Heart left ventricle (tissue), 16 donors: ENCODE measurements at regions not wholly inside any gene's neighbourhood (a gene's known extent, or its start where the extent isn't known, plus 50 kb on each side); places are given as distances from the start of the nearest gene placed in this dataset.

Experiments used
- ATAC-seq, 4 donors: fragments of 200-7000 bp; cut with Tn5 transposase; one replicate each; pipeline ENCODE4 v1.9.1; 2020 to 2022; ENCODE audit warnings: moderate library complexity in 4 of 4, mild to moderate bottlenecking in 3 of 4, moderate number of reproducible peaks in 1 of 4
- DNase-seq, 5 donors: peaks; one replicate each; pipeline ENCODE4 v3.0.0-alpha.2; 2020
- H3K27ac ChIP-seq, 12 donors: fragments of 200-600 bp; sonication (generic) in 4 of 12; one replicate each; pipeline versions ENCODE4 v1.5.0 to v1.8.0; 2016 to 2022; ENCODE audit warnings: mild to moderate bottlenecking in 2 of 12
- H3K27me3 ChIP-seq, 9 donors: fragments of 200-600 bp; sonication (generic) in 2 of 9; one replicate each; pipeline versions ENCODE4 v1.5.1 to v1.8.0; 2016 to 2022; ENCODE audit warnings: mild to moderate bottlenecking in 3 of 9
- H3K36me3 ChIP-seq, 9 donors: fragments of 200-600 bp; sonication (generic) in 2 of 9; one replicate each; pipeline versions ENCODE4 v1.5.0 to v1.8.0; 2018 to 2022; ENCODE audit warnings: mild to moderate bottlenecking in 2 of 9
- H3K4me1 ChIP-seq, 12 donors: fragments of 200-600 bp; sonication (generic) in 4 of 12; one replicate each; pipeline versions ENCODE4 v1.5.0 to v1.8.0; 2016 to 2022; ENCODE audit warnings: mild to moderate bottlenecking in 3 of 12
- H3K4me3 ChIP-seq, 12 donors: fragments of 200-600 bp; sonication (generic) in 4 of 12; one replicate each; pipeline versions ENCODE4 v1.5.0 to v1.8.0; 2017 to 2022; ENCODE audit warnings: mild to moderate bottlenecking in 9 of 12, moderate library complexity in 4 of 12
- H3K9me3 ChIP-seq, 12 donors: fragments of 200-600 bp; sonication (generic) in 4 of 12; one replicate each; pipeline versions ENCODE4 v1.5.0 to v1.8.0; 2016 to 2022; ENCODE audit warnings: mild to moderate bottlenecking in 1 of 12
- CTCF ChIP-seq, 12 donors: fragments of 200-600 bp; sonication (generic) in 4 of 12; IDR thresholded peaks; one replicate each; pipeline versions ENCODE4 v1.5.0 to v1.8.0; 2018 to 2022; ENCODE audit warnings: antibody characterized with exemption in 12 of 12, mild to moderate bottlenecking in 5 of 12
- POLR2A ChIP-seq, 2 donors: fragments of 450-650 bp; IDR thresholded peaks; one replicate each; pipeline ENCODE4 v1.6.1; 2017; ENCODE audit warnings: antibody characterized with exemption in 2 of 2, mild to moderate bottlenecking in 2 of 2, moderate library complexity in 2 of 2
- WGBS, 4 donors: extraction: QIAGEN DNeasy Blood & Tissue Kit in 2 of 4; methylation state at CpG; one replicate each; pipeline versions ENCODE4 v1.1.5 to v1.1.7; 2013 to 2018; 5-methylcytosine and 5-hydroxymethylcytosine counted together
- intact Hi-C, 10 donors: fragments of 100-400 bp; cut with DNase I; formaldehyde crosslinking; loops; one replicate each; pipeline versions ENCODE4 v1.11.1 to v1.14.2; 2022
- donor health status: ischemic (EF 13 %, LVEDD 7.1; RV severe dilation, severe dysfunction).
- donor health status: healthy with polysubstance abuse.
- donor health status: DM: no; HTN: yes; CAD: no.
- donor health status: DM: no; HTN: no; CAD: no.
- donor health status: ischemic (EF 25% LVEDD 6.9; RV normal size, moderate dysfunction).
- donor health status: ischemic (EF 25% LVEDD 5.7; RV mildly dilated, moderate dysfunction).
- donor health status: healthy.
- donor health status: DM: yes; HTN: yes; CAD: no.
- donor health status: ischemic (EF 35%, LVEDD 5.7; RV mildly dilated, moderate dysfunction).
- donor health status: nonischemic (EF 11% LVEDD 7.7; RV severe dilation, severe dysfunction).
- donor health status: DM: yes; HTN: yes; CAD: no.
- donor health status: PGD.
- donor health status: ischemic (EF 29% LVEDD 5.4; RV normal size, mild dysfunction).
- donor health status: nonischemic (EF 23%, LVEDD 6.1; RV moderate dilation, normal function).

- Histone ChIP-seq H3K9me3 (peaks cover 0 to 22% (median 1%) of the 10 kb centered on the region in 12 donors), H3K4me1 (peaks cover 0 to 4% (median 0%) of the 10 kb centered on the region in 12 donors), H3K27ac (no peak overlapping the region), H3K4me3 (no peak overlapping the region), H3K27me3 (no peaks in the 10 kb centered on the region), H3K36me3 (no peaks in the 10 kb centered on the region)
- intact Hi-C loops: loop anchor here in 1 of 10 donors (5.0 kb wide), 1 partner anchor 60 kb away; no protein-coding TSS in a partner anchor
- DNase-seq (no peak), ATAC-seq (no peak)
- 86 to 98% (median 96%) methylated on average over 1 of the region's 1 CpG for WGBS, 4 donors
- TF ChIP-seq POLR2A (IDR thresholded peaks at IDR 0.05): no peak
- no peak for TF ChIP-seq CTCF (IDR thresholded peaks at IDR 0.05)
These were observed 89.7 kb downstream of the KBTBD8 start for GRCh38 chr3:67087788-67088187.

GRCh38 chr3:67090474-67090873 is 92.4 kb downstream of the KBTBD8 start:
- TF ChIP-seq CTCF (IDR thresholded peaks at IDR 0.05) (no peak), POLR2A (IDR thresholded peaks at IDR 0.05) (no peak)
- no peaks in the 10 kb centered on the region for H3K4me1 ChIP-seq
- peaks cover 0 to 22% (median 1%) of the 10 kb centered on the region in 12 donors for H3K9me3 ChIP-seq
- no peak overlapping the region for H3K27ac ChIP-seq
- H3K4me3 ChIP-seq: no peak overlapping the region
- no peaks in the 10 kb centered on the region for H3K27me3 ChIP-seq
- intact Hi-C loops: no loop called here
- no peaks in the 10 kb centered on the region for H3K36me3 ChIP-seq
- DNase-seq (no peak), ATAC-seq (no peak)

GRCh38 chr3:67093305-67093704 is 95.2 kb downstream of the KBTBD8 start:
- no peak for DNase-seq
- peaks cover 0 to under 1% (median 0%) of the 10 kb centered on the region in 9 donors for H3K27me3 ChIP-seq
- peaks cover 0 to 10% (median 0%) of the 10 kb centered on the region in 12 donors for H3K9me3 ChIP-seq
- no peaks in the 10 kb centered on the region for H3K36me3 ChIP-seq
- H3K27ac ChIP-seq: no peak overlapping the region
- ATAC-seq: no peak
- WGBS, 4 donors: 96 to 98% (median 96%) methylated on average over 1 of the region's 1 CpG
- TF ChIP-seq POLR2A (IDR thresholded peaks at IDR 0.05): no peak
- TF ChIP-seq CTCF (IDR thresholded peaks at IDR 0.05): no peak
- no peaks in the 10 kb centered on the region for H3K4me1 ChIP-seq
- no peak overlapping the region for H3K4me3 ChIP-seq
- intact Hi-C loops: no loop called here

GRCh38 chr3:67094167-67094566 is 96.1 kb downstream of the KBTBD8 start:
- H3K27ac ChIP-seq: peak overlapping the region in 1 of 12 donors; percentile 27
- intact Hi-C loops: no loop called here
- H3K9me3 ChIP-seq: peaks cover 0 to 2% (median 0%) of the 10 kb centered on the region in 12 donors
- no peaks in the 10 kb centered on the region for H3K4me1 ChIP-seq
- H3K27me3 ChIP-seq: peaks cover 0 to 4% (median 0%) of the 10 kb centered on the region in 9 donors
- no peaks in the 10 kb centered on the region for H3K36me3 ChIP-seq
- 57 to 70% (median 64%) methylated on average over 5 of the region's 5 CpGs for WGBS, 4 donors
- ATAC-seq: no peak
- DNase-seq: no peak
- TF ChIP-seq POLR2A (IDR thresholded peaks at IDR 0.05) (no peak), CTCF (IDR thresholded peaks at IDR 0.05) (no peak)
- H3K4me3 ChIP-seq: no peak overlapping the region
